BJ (cell line): ENCODE measurements at regions not wholly inside any gene's neighbourhood (a gene's known extent, or its start where the extent isn't known, plus 50 kb on each side); places are given as distances from the start of the nearest gene placed in this dataset.

Source experiments
- CTCF ChIA-PET: fragments of 350-600 bp; formaldehyde crosslinking; extraction: SDS; loops from one replicate; lab custom pipeline; 2021; ENCODE audit warnings: antibody characterized with exemption, inconsistent platforms; lab: Yijun Ruan, JAX
- POLR2A ChIA-PET: fragments of 300-600 bp; sonication (Branson Sonifier 250); formaldehyde crosslinking; extraction: SDS; loops from one replicate; lab custom pipeline; 2021; ENCODE audit warnings: antibody characterized with exemption; lab: Charles Lee
- DNase-seq: peaks from one replicate; pipeline ENCODE4 v3.0.0-alpha.2; 2011; ENCODE audit warnings: low read depth
- H3K27me3 ChIP-seq: 2 replicates; pipeline ENCODE4 v1.6.0; 2011; ENCODE audit warnings: low read length; ENCODE audit not compliant: control insufficient read depth, insufficient read depth
- H3K36me3 ChIP-seq: 2 replicates; pipeline ENCODE4 v1.5.1; 2011; ENCODE audit warnings: low read length; ENCODE audit not compliant: control insufficient read depth, insufficient read depth
- H3K4me3 ChIP-seq: 2 replicates; pipeline ENCODE4 v1.5.1; 2011; ENCODE audit warnings: low read depth, mild to moderate bottlenecking, control low read depth, low read length
- TF ChIP-seq, protein P1 (sequence below): IDR thresholded peaks from 2 replicates; pipeline ENCODE4 v1.5.1; 2011; ENCODE audit warnings: low read depth, mild to moderate bottlenecking, control low read depth, inconsistent platforms, low read length, moderate library complexity; ENCODE audit not compliant: insufficient read depth

DNA sequence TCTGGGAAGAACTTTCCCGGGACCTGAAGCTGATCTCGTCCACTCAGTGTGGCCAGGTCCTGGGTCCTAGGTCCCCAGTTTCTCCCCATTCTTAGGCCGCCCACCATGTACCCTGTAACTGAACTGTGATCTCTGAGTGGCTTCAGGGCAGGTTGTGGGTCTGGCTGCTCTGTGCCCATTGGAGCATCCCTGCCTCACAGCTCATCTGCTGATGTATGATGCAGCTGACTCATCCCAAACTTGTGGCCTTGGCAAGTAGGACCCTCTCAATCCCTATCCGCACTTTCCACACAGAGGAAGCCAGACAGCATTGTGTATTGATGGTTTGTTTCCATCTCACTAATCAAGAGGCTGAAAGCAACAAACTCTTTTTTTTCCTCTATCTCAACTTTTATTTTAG is 69.1 kb upstream of the XCR1 start:
- ChIA-PET POLR2A (no interaction called here), CTCF (interaction anchor here (1.2 to 2.5 kb wide), 6 partner anchors 18 to 393 kb away, joined by 3 to 10 read pairs (median 4); no protein-coding TSS in a partner anchor)

DNA sequence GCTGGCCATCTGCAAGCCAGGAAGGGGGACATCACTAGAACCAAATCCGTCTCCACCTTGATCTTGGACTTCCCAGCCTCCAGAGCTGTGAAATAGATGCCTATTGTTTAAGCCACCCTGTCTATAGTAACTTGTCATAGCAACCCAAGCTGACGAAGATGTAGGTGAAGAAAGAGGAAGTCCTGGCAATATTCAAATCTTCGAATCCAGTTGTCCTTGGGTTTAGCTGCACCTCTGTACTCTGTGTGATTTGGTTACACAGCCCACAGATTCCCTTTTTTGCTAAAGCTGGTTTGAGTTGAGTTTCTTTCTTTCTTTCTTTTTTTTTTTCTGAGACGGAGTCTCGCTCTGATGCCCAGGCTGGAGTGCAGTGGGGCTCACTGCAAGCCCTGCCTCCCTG is 68.0 kb upstream of the XCR1 start:
- no peaks in the 10 kb centered on the region for H3K36me3 ChIP-seq
- TF ChIP-seq, protein P1, sequence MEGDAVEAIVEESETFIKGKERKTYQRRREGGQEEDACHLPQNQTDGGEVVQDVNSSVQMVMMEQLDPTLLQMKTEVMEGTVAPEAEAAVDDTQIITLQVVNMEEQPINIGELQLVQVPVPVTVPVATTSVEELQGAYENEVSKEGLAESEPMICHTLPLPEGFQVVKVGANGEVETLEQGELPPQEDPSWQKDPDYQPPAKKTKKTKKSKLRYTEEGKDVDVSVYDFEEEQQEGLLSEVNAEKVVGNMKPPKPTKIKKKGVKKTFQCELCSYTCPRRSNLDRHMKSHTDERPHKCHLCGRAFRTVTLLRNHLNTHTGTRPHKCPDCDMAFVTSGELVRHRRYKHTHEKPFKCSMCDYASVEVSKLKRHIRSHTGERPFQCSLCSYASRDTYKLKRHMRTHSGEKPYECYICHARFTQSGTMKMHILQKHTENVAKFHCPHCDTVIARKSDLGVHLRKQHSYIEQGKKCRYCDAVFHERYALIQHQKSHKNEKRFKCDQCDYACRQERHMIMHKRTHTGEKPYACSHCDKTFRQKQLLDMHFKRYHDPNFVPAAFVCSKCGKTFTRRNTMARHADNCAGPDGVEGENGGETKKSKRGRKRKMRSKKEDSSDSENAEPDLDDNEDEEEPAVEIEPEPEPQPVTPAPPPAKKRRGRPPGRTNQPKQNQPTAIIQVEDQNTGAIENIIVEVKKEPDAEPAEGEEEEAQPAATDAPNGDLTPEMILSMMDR, result no peak
- no peak for DNase-seq
- H3K27me3 ChIP-seq, result no peaks in the 10 kb centered on the region
- H3K4me3 ChIP-seq, result no peak overlapping the region
- ChIA-PET POLR2A (no interaction called here), CTCF (interaction anchor here (1.2 to 1.3 kb wide), 3 partner anchors 9 to 278 kb away, joined by 3 to 5 read pairs (median 4); partner anchors contain the start of gene CCR1)

More for the DNA sequence above, 69.1 kb upstream of the XCR1 start:
- TF ChIP-seq, protein P1, result no peak
- DNase-seq, result no peak
- Histone ChIP-seq H3K27me3 (no peaks in the 10 kb centered on the region), H3K4me3 (no peak overlapping the region), H3K36me3 (no peaks in the 10 kb centered on the region)

DNA sequence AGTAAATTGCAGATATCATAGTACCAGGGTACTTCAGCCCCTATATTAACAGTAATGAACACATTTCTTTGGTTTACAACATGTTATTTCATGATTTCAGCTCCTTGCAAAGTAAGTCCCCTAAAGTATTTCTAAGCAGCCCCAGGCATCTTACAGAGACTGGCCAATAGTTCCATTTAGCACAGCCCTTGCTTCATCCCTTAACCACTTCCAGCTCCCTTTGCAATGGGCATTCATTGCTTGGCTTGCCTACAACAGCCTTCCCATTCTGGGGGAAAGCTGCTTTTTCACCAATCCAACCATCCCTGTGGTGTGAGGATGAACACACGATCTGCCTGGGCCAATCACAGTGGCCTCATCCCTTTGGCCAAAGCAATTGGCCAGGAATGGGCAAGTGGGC is 67.2 kb upstream of the XCR1 start:
- Histone ChIP-seq H3K27me3 (no peaks in the 10 kb centered on the region), H3K4me3 (no peak overlapping the region), H3K36me3 (no peaks in the 10 kb centered on the region)
- ChIA-PET CTCF (interaction anchor here (1.3 kb wide), 2 partner anchors 10 to 114 kb away, joined by 4 to 5 read pairs; partner anchors contain the start of gene CCR1), POLR2A (no interaction called here)
- TF ChIP-seq, protein P1, result no peak
- no peak for DNase-seq

DNA sequence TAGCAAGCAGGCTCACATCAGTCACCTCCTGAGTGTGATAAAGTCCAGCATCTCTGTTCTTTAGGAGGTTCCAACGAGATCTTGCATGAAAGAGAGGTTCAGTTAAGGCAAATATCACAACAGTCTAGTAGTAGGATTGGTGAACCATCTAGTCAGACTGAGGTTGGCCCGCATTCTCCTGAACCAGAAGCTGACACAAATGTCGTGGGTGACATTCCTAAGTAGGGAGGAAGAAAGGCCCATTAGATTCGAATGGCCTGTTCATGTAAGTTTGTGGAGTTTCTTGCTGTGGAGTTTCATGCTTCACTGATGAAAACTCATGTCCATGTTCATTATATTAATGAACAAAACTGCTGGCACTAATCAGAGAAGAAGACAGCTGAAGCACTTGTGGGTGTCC is 66.7 kb upstream of the XCR1 start:
- Histone ChIP-seq H3K27me3 (no peaks in the 10 kb centered on the region), H3K36me3 (no peaks in the 10 kb centered on the region), H3K4me3 (no peak overlapping the region)
- TF ChIP-seq, protein P1, result no peak
- CTCF ChIA-PET, result interaction anchor here (1.3 kb wide), 2 partner anchors 10 to 114 kb away, joined by 4 to 5 read pairs; partner anchors contain the start of gene CCR1
- POLR2A ChIA-PET, result no interaction called here
- no peak for DNase-seq

DNA sequence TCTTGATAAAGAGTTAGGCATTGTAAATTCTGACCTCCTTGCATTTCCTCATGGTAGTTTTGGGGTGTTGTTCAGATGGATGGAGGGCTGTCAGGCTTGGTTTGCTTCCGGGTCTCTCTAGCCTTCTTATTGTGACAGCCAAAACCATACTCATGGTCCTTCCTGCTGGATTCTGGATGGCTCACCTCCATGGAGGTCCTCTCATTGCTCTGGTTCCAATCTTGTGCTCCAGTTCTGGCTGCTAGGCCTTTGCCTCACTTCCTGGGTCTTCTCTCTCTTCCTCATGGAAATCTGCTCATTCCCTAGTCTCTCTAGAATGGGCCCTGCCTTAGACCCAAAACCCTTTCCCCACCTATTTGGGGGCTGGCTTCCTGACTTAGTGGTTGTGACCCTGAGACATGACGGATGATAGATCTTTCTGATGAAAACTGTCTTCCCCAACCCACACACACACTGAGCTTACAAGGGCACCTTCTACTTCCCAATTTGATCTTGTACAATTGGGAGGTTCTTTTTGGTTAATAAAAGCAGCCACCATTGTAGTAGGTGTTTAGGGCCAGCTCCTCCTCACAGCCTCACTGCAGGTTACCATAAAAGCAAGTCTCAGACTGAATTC is 66.2 kb upstream of the XCR1 start:
- TF ChIP-seq, protein P1, result no peak
- Histone ChIP-seq H3K4me3 (no peak overlapping the region), H3K27me3 (no peaks in the 10 kb centered on the region), H3K36me3 (no peaks in the 10 kb centered on the region)
- ChIA-PET CTCF (interaction anchor here (1.2 kb wide), 1 partner anchor 15 kb away, joined by 5 read pairs; no protein-coding TSS in a partner anchor), POLR2A (no interaction called here)
- DNase-seq, result no peak
